HepG2 (cell line): ENCODE measurements at regions not wholly inside any gene's neighbourhood (a gene's known extent, or its start where the extent isn't known, plus 50 kb on each side); places are given as distances from the start of the nearest gene placed in this dataset.
A peak's percentile ranks its signal among the peaks of the same experiment; 100 is the strongest.

ENCODE experiments used
- ARID5B ChIP-seq: IDR thresholded peaks from 2 replicates; pipeline ENCODE4 v1.4.0; 2020; ENCODE audit warnings: mild to moderate bottlenecking, missing genetic modification reagents
- DBP ChIP-seq: sonication (generic); formaldehyde crosslinking; IDR thresholded peaks from 2 replicates; pipeline ENCODE4 v1.4.0; 2020; ENCODE audit warnings: missing genetic modification reagents; ENCODE audit errors: not compliant biosample characterization
- DNMT1 ChIP-seq: sonication (generic); formaldehyde crosslinking; IDR thresholded peaks from 2 replicates; pipeline ENCODE4 v1.5.1; 2020; ENCODE audit warnings: mild to moderate bottlenecking, missing genetic modification reagents
- ERF ChIP-seq: IDR thresholded peaks from 2 replicates; pipeline ENCODE4 v1.6.1; 2018; ENCODE audit warnings: missing biosample characterization, missing genetic modification reagents
- HNRNPK ChIP-seq: fragments of 200-400 bp; formaldehyde crosslinking; IDR thresholded peaks from 2 replicates; pipeline ENCODE4 v1.6.1; 2018; ENCODE audit warnings: low read length, low read depth, moderate library complexity, mild to moderate bottlenecking; ENCODE audit not compliant: poor library complexity, severe bottlenecking
- NCOA1 ChIP-seq: sonication (generic); formaldehyde crosslinking; IDR thresholded peaks from 2 replicates; pipeline ENCODE4 v1.9.0; 2021; ENCODE audit warnings: missing genetic modification reagents
- PAXIP1 ChIP-seq: sonication (generic); formaldehyde crosslinking; conservative IDR thresholded peaks from 2 replicates; pipeline ENCODE4 v1.4.0; 2020; ENCODE audit warnings: mild to moderate bottlenecking, missing genetic modification reagents, moderate library complexity
- SNAPC5 ChIP-seq: sonication (generic); formaldehyde crosslinking; IDR thresholded peaks from 2 replicates; pipeline ENCODE4 v1.8.1; 2023; ENCODE audit warnings: mild to moderate bottlenecking, missing genetic modification reagents, borderline replicate concordance
- THAP9 ChIP-seq: sonication (generic); formaldehyde crosslinking; IDR thresholded peaks from 2 replicates; pipeline ENCODE4; 2020; ENCODE audit warnings: missing genetic modification reagents, mild to moderate bottlenecking, borderline replicate concordance
- TRAFD1 ChIP-seq: sonication (generic); formaldehyde crosslinking; IDR thresholded peaks from 2 replicates; pipeline ENCODE4 v1.5.1; 2020; ENCODE audit warnings: missing genetic modification reagents, mild to moderate bottlenecking, borderline replicate concordance
- ZFP90 ChIP-seq: sonication (generic); formaldehyde crosslinking; IDR thresholded peaks from 2 replicates; pipeline ENCODE4 v1.8.0; 2022; ENCODE audit warnings: missing genetic modification reagents, mild to moderate bottlenecking, inconsistent platforms, borderline replicate concordance
- ZNF138 ChIP-seq: sonication (generic); formaldehyde crosslinking; IDR thresholded peaks from 2 replicates; pipeline ENCODE4 v1.5.0; 2020; ENCODE audit warnings: mild to moderate bottlenecking, low read depth, missing genetic modification reagents
- ZNF660 ChIP-seq: sonication (generic); formaldehyde crosslinking; IDR thresholded peaks from 2 replicates; pipeline ENCODE4 v1.5.1; 2020; ENCODE audit warnings: mild to moderate bottlenecking, low read depth, missing genetic modification reagents, borderline replicate concordance
- ZNF672 ChIP-seq: sonication (generic); formaldehyde crosslinking; IDR thresholded peaks from 2 replicates; pipeline ENCODE4 v1.8.1; 2022; ENCODE audit warnings: missing genetic modification reagents

GRCh38 chr1:4265836-4266235, 365.8 kb upstream of the C1orf174 start (continued):
- TF ChIP-seq ARID5B (CRISPR knock-in tag), result 0 out of 2 replicates have a peak, but pooled peaks have one; percentile 51
- TF ChIP-seq THAP9, result no peak
- TF ChIP-seq ZNF138 (CRISPR knock-in tag), result no peak
- no peak for TF ChIP-seq HNRNPK
- TF ChIP-seq NCOA1 (CRISPR knock-in tag), result no peak
- TF ChIP-seq ZNF672 (CRISPR knock-in tag), result no peak
- no peak for TF ChIP-seq TRAFD1
- TF ChIP-seq ERF (CRISPR knock-in tag), result no peak
- TF ChIP-seq ZFP90, result no peak
- peak; percentile 79 for TF ChIP-seq PAXIP1 (CRISPR knock-in tag)
- TF ChIP-seq DBP (CRISPR knock-in tag), result no peak
- no peak for TF ChIP-seq DNMT1 (CRISPR knock-in tag)
- no peak for TF ChIP-seq ZNF660 (CRISPR knock-in tag)
- no peak for TF ChIP-seq SNAPC5
